GM23338 (cell line): ENCODE measurements at regions not wholly inside any gene's neighbourhood (a gene's known extent, or its start where the extent isn't known, plus 50 kb on each side); places are given as distances from the start of the nearest gene placed in this dataset.

ENCODE experiments used
- CREB1 ChIP-seq: fragments of 250-450 bp; sonication (Bioruptor Pico); IDR thresholded peaks from 2 replicates; pipeline ENCODE4 v1.5.0; 2020; ENCODE audit warnings: low read depth, mild to moderate bottlenecking, moderate library complexity
- EZH2 ChIP-seq: fragments of 200-600 bp; sonication (generic); IDR thresholded peaks from one replicate; pipeline ENCODE4 v1.8.0; 2017; ENCODE audit warnings: antibody characterized with exemption, mild to moderate bottlenecking, low read depth; ENCODE audit not compliant: unreplicated experiment
- POLR2AphosphoS5 ChIP-seq: IDR thresholded peaks from 2 replicates; pipeline ENCODE4 v1.6.1; 2016; ENCODE audit warnings: antibody characterized with exemption, low read depth
- ZNF114 ChIP-seq: fragments of 250-450 bp; sonication (Bioruptor Pico); IDR thresholded peaks from 2 replicates; pipeline ENCODE4 v1.5.0; 2020; ENCODE audit warnings: mild to moderate bottlenecking, moderate library complexity
- TF ChIP-seq, protein P1 (sequence below), 2 experiments: fragments of 200-600 bp in 1 of 2; sonication (generic) in 1 of 2; conservative IDR thresholded peaks; 2 replicates each; pipeline versions ENCODE4 v1.5.1 to v1.6.1; 2016 to 2017; ENCODE audit warnings: antibody characterized with exemption in 2 of 2, low read depth in 2 of 2, mild to moderate bottlenecking in 2 of 2, moderate library complexity in 1 of 2
- TF ChIP-seq, protein P2 (sequence below): IDR thresholded peaks from one replicate; pipeline ENCODE4 v1.6.1; 2018; ENCODE audit warnings: antibody characterized with exemption; ENCODE audit not compliant: unreplicated experiment

- TF ChIP-seq, protein P1, sequence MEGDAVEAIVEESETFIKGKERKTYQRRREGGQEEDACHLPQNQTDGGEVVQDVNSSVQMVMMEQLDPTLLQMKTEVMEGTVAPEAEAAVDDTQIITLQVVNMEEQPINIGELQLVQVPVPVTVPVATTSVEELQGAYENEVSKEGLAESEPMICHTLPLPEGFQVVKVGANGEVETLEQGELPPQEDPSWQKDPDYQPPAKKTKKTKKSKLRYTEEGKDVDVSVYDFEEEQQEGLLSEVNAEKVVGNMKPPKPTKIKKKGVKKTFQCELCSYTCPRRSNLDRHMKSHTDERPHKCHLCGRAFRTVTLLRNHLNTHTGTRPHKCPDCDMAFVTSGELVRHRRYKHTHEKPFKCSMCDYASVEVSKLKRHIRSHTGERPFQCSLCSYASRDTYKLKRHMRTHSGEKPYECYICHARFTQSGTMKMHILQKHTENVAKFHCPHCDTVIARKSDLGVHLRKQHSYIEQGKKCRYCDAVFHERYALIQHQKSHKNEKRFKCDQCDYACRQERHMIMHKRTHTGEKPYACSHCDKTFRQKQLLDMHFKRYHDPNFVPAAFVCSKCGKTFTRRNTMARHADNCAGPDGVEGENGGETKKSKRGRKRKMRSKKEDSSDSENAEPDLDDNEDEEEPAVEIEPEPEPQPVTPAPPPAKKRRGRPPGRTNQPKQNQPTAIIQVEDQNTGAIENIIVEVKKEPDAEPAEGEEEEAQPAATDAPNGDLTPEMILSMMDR (conservative IDR thresholded peaks at IDR 0.05; ENCODE audit: low read depth in 2 of 2): no peak
- TF ChIP-seq POLR2AphosphoS5: no peak
- TF ChIP-seq, protein P2, sequence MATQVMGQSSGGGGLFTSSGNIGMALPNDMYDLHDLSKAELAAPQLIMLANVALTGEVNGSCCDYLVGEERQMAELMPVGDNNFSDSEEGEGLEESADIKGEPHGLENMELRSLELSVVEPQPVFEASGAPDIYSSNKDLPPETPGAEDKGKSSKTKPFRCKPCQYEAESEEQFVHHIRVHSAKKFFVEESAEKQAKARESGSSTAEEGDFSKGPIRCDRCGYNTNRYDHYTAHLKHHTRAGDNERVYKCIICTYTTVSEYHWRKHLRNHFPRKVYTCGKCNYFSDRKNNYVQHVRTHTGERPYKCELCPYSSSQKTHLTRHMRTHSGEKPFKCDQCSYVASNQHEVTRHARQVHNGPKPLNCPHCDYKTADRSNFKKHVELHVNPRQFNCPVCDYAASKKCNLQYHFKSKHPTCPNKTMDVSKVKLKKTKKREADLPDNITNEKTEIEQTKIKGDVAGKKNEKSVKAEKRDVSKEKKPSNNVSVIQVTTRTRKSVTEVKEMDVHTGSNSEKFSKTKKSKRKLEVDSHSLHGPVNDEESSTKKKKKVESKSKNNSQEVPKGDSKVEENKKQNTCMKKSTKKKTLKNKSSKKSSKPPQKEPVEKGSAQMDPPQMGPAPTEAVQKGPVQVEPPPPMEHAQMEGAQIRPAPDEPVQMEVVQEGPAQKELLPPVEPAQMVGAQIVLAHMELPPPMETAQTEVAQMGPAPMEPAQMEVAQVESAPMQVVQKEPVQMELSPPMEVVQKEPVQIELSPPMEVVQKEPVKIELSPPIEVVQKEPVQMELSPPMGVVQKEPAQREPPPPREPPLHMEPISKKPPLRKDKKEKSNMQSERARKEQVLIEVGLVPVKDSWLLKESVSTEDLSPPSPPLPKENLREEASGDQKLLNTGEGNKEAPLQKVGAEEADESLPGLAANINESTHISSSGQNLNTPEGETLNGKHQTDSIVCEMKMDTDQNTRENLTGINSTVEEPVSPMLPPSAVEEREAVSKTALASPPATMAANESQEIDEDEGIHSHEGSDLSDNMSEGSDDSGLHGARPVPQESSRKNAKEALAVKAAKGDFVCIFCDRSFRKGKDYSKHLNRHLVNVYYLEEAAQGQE: no peak
- TF ChIP-seq CREB1 (CRISPR knock-in tag): no peak
- TF ChIP-seq ZNF114 (CRISPR knock-in tag): no peak
- TF ChIP-seq EZH2: no peak
Observed at GRCh38 chr2:59693231-59693959, 860.1 kb downstream of the BCL11A start.
